ENCODE measurements at regions not wholly inside any gene's neighbourhood (a gene's known extent, or its start where the extent isn't known, plus 50 kb on each side); places are given as distances from the start of the nearest gene placed in this dataset.

GRCh38 chr9:89773170-89773569 lies 168.4 kb downstream of the GADD45G start:
- no peaks in the 10 kb centered on the region for H3K27me3 ChIP-seq
- H3K27ac ChIP-seq: no peak overlapping the region
- TF ChIP-seq, protein P1, sequence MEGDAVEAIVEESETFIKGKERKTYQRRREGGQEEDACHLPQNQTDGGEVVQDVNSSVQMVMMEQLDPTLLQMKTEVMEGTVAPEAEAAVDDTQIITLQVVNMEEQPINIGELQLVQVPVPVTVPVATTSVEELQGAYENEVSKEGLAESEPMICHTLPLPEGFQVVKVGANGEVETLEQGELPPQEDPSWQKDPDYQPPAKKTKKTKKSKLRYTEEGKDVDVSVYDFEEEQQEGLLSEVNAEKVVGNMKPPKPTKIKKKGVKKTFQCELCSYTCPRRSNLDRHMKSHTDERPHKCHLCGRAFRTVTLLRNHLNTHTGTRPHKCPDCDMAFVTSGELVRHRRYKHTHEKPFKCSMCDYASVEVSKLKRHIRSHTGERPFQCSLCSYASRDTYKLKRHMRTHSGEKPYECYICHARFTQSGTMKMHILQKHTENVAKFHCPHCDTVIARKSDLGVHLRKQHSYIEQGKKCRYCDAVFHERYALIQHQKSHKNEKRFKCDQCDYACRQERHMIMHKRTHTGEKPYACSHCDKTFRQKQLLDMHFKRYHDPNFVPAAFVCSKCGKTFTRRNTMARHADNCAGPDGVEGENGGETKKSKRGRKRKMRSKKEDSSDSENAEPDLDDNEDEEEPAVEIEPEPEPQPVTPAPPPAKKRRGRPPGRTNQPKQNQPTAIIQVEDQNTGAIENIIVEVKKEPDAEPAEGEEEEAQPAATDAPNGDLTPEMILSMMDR (IDR thresholded peaks at IDR 0.05): no peak
- intact Hi-C loops (cut with DNase I): no loop called here
- no peak for DNase-seq
- no peaks in the 10 kb centered on the region for H3K9me3 ChIP-seq
- ATAC-seq: no peak
- H3K4me1 ChIP-seq: peaks cover 0 to 5% of the 10 kb centered on the region in 2 donors
- no peak overlapping the region for H3K4me3 ChIP-seq
- H3K36me3 ChIP-seq: no peaks in the 10 kb centered on the region

DNA sequence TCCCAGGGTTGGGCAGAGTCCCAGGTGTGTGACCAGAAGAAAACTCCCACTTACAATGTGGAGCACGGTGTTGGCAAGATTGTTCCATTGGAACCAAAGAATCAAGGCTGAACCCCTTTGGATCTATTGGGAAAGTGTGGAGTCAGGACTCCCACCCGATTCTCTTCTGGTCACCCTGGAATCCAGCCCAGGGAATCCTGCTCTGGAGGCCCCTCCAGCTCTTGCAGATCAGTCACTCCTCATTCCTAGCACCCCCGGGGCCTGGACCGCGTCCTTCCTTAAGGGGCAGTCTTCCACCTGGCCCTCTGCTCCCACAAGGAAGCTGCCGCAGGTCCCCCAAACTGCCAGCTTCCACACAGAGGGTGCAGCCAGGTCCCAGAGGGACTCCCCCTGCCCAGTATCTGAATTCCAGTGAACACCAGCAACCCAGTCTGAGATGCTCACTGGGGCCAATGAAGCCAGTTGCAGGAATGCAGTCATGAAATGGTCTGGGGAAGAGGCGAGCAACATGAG lies 170.1 kb downstream of the GADD45G start:
- no peak overlapping the region for H3K27ac ChIP-seq
- H3K4me1 ChIP-seq: peaks cover 0 to 5% of the 10 kb centered on the region in 2 donors
- DNase-seq (peak in 1 of 4 donors; percentile 60), ATAC-seq (no peak)
- intact Hi-C loops (cut with DNase I): no loop called here
- no peak overlapping the region for H3K4me3 ChIP-seq
- no peaks in the 10 kb centered on the region for H3K36me3 ChIP-seq
- no peaks in the 10 kb centered on the region for H3K27me3 ChIP-seq
- TF ChIP-seq, protein P1 (IDR thresholded peaks at IDR 0.05): no peak
- H3K9me3 ChIP-seq: no peaks in the 10 kb centered on the region

DNA sequence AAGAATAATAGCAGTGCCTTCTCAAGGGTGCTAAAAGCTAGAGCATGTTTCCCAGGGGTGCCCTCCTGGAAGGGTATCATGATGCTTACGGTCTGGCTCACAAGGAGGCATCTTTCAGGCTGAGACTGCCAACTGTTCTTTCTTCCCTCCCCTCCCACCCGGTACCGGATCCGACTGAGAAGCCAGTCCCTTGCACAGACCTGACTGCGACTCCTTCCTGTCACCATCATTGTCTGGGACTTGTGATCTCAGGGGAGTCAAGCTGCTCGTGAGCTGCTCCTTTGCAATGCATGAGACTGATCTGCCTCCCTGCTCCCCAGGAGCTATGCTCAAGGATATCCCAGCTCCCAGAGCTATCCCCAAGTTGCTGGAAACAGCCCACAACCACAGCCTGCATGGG lies 170.8 kb downstream of the GADD45G start:
- Histone ChIP-seq H3K4me1 (peaks cover 0 to 2% of the 10 kb centered on the region in 2 donors), H3K4me3 (no peak overlapping the region), H3K27ac (no peak overlapping the region), H3K36me3 (no peaks in the 10 kb centered on the region), H3K27me3 (no peaks in the 10 kb centered on the region), H3K9me3 (no peaks in the 10 kb centered on the region)
- ATAC-seq (no peak), DNase-seq (no peak)
- intact Hi-C loops (cut with DNase I): no loop called here
- TF ChIP-seq, protein P1 (IDR thresholded peaks at IDR 0.05): no peak

- H3K9me3 ChIP-seq: no peaks in the 10 kb centered on the region
- no peak overlapping the region for H3K27ac ChIP-seq
- intact Hi-C loops (cut with DNase I): no loop called here
- no peaks in the 10 kb centered on the region for H3K36me3 ChIP-seq
- DNase-seq (no peak), ATAC-seq (no peak)
- H3K27me3 ChIP-seq: no peaks in the 10 kb centered on the region
- no peak overlapping the region for H3K4me3 ChIP-seq
- peaks cover 0 to 9% of the 10 kb centered on the region in 2 donors for H3K4me1 ChIP-seq
- TF ChIP-seq, protein P1 (IDR thresholded peaks at IDR 0.05): no peak
Observed at GRCh38 chr9:89776795-89777525, 172.1 kb downstream of the GADD45G start.

- Histone ChIP-seq H3K36me3 (no peaks in the 10 kb centered on the region), H3K9me3 (no peaks in the 10 kb centered on the region), H3K27ac (no peak overlapping the region), H3K27me3 (no peaks in the 10 kb centered on the region), H3K4me1 (peaks cover 0 to 9% of the 10 kb centered on the region in 2 donors), H3K4me3 (no peak overlapping the region)
- TF ChIP-seq, protein P1 (IDR thresholded peaks at IDR 0.05): no peak
- DNase-seq (no peak), ATAC-seq (no peak)
- intact Hi-C loops (cut with DNase I): no loop called here
Observed at GRCh38 chr9:89777544-89777943, 172.7 kb downstream of the GADD45G start.
